K562 (cell line): ENCODE measurements at regions not wholly inside any gene's neighbourhood (a gene's known extent, or its start where the extent isn't known, plus 50 kb on each side); places are given as distances from the start of the nearest gene placed in this dataset.

ENCODE experiments used
- MGA ChIP-seq: fragments of 450-650 bp; IDR thresholded peaks from 2 replicates; pipeline ENCODE4 v1.6.1; 2016; ENCODE audit warnings: mild to moderate bottlenecking, moderate library complexity
- SIRT6 ChIP-seq: IDR thresholded peaks from one replicate; pipeline ENCODE4 v1.6.1; 2012; ENCODE audit warnings: low read depth, mild to moderate bottlenecking, control low read depth, inconsistent platforms, low read length, moderate library complexity
- TSHZ1 ChIP-seq: fragments of 250-450 bp; sonication (Bioruptor Pico); IDR thresholded peaks from 2 replicates; pipeline ENCODE4 v1.4.0; 2020; ENCODE audit warnings: mild to moderate bottlenecking, moderate library complexity

GRCh38 chr6:21518317-21518716, 75.2 kb upstream of the SOX4 start (continued):
- TF ChIP-seq MGA (no peak), TSHZ1 (CRISPR knock-in tag) (no peak), SIRT6 (no peak)
